GM23338 (cell line): ENCODE measurements at regions not wholly inside any gene's neighbourhood (a gene's known extent, or its start where the extent isn't known, plus 50 kb on each side); places are given as distances from the start of the nearest gene placed in this dataset.

Experiments
- ATAC-seq: fragments of 200-7000 bp; cut with Tn5 transposase; 3 replicates; pipeline ENCODE4 v1.9.1; 2020
- DNase-seq: peaks from one replicate; pipeline ENCODE4 v3.0.0-alpha.2; 2015; ENCODE audit warnings: low spot score
- H2AFZ ChIP-seq: fragments of 200-600 bp; sonication (generic); 2 replicates; pipeline ENCODE4 v1.8.0; 2016; ENCODE audit warnings: antibody characterized with exemption, mild to moderate bottlenecking, moderate library complexity
- H3F3A ChIP-seq: fragments of 200-600 bp; sonication (generic); replicated peaks from 2 replicates; pipeline ENCODE4 v1.8.0; 2017; ENCODE audit warnings: antibody characterized with exemption, mixed run types, low read depth
- H3K27ac ChIP-seq: fragments of 200-600 bp; sonication (generic); 2 replicates; pipeline ENCODE4 v1.6.1; 2016; ENCODE audit warnings: low read depth
- H3K27me3 ChIP-seq: fragments of 200-600 bp; sonication (generic); 2 replicates; pipeline ENCODE4 v1.8.0; 2016; ENCODE audit warnings: mild to moderate bottlenecking, mixed run types, moderate library complexity; ENCODE audit not compliant: insufficient read depth
- H3K36me3 ChIP-seq: fragments of 200-600 bp; sonication (generic); 2 replicates; pipeline ENCODE4 v1.8.0; 2016; ENCODE audit warnings: mild to moderate bottlenecking; ENCODE audit not compliant: insufficient read depth
- H3K4me1 ChIP-seq: fragments of 200-600 bp; sonication (generic); 2 replicates; pipeline ENCODE4 v1.8.0; 2016; ENCODE audit warnings: mild to moderate bottlenecking, moderate library complexity; ENCODE audit not compliant: insufficient read depth
- H3K4me2 ChIP-seq: fragments of 200-600 bp; sonication (generic); 2 replicates; pipeline ENCODE4 v1.7.1; 2017; ENCODE audit warnings: mixed run types
- H3K4me3 ChIP-seq: fragments of 200-600 bp; sonication (generic); 2 replicates; pipeline ENCODE4 v1.6.1; 2016; ENCODE audit warnings: mixed run types
- H3K79me2 ChIP-seq: fragments of 200-600 bp; sonication (generic); replicated peaks from 2 replicates; pipeline ENCODE4 v1.8.0; 2017; ENCODE audit warnings: mild to moderate bottlenecking; ENCODE audit not compliant: insufficient read depth
- H3K9me2 ChIP-seq: fragments of 200-600 bp; sonication (generic); 2 replicates; pipeline ENCODE4 v1.8.0; 2017; ENCODE audit not compliant: insufficient read depth
- H4K20me1 ChIP-seq: fragments of 200-600 bp; sonication (generic); replicated peaks from 2 replicates; pipeline ENCODE4 v1.8.0; 2017; ENCODE audit warnings: mild to moderate bottlenecking; ENCODE audit not compliant: insufficient read depth
- H3K27ac Mint-ChIP-seq: 2 replicates; pipeline ENCODE4 v1.8.0; 2020; ENCODE audit warnings: inconsistent platforms, mild to moderate bottlenecking, moderate library complexity, mixed read lengths
- H3K27me3 Mint-ChIP-seq: 3 replicates; pipeline ENCODE4 v1.8.0; 2022; ENCODE audit warnings: low read depth, mild to moderate bottlenecking, moderate library complexity, mixed read lengths, inconsistent platforms; ENCODE audit not compliant: insufficient read depth, poor library complexity
- H3K36me3 Mint-ChIP-seq: 3 replicates; pipeline ENCODE4 v1.8.0; 2021; ENCODE audit warnings: low read depth, mild to moderate bottlenecking, inconsistent platforms, moderate library complexity, mixed read lengths
- H3K4me1 Mint-ChIP-seq: 3 replicates; pipeline ENCODE4 v1.8.0; 2020; ENCODE audit warnings: mild to moderate bottlenecking, inconsistent platforms, mixed read lengths
- H3K4me3 Mint-ChIP-seq: 3 replicates; pipeline ENCODE4 v1.8.0; 2021; ENCODE audit warnings: moderate library complexity, mild to moderate bottlenecking, inconsistent platforms, mixed read lengths
- H3K9me3 Mint-ChIP-seq: 3 replicates; pipeline ENCODE4 v1.8.0; 2020; ENCODE audit warnings: moderate library complexity, mild to moderate bottlenecking, inconsistent platforms, mixed read lengths
- CREB1 ChIP-seq: fragments of 250-450 bp; sonication (Bioruptor Pico); IDR thresholded peaks from 2 replicates; pipeline ENCODE4 v1.5.0; 2020; ENCODE audit warnings: low read depth, mild to moderate bottlenecking, moderate library complexity
- ETS1 ChIP-seq: IDR thresholded peaks from 2 replicates; pipeline ENCODE4 v1.6.1; 2016; ENCODE audit warnings: antibody characterized with exemption
- EZH2 ChIP-seq: fragments of 200-600 bp; sonication (generic); IDR thresholded peaks from one replicate; pipeline ENCODE4 v1.8.0; 2017; ENCODE audit warnings: antibody characterized with exemption, mild to moderate bottlenecking, low read depth; ENCODE audit not compliant: unreplicated experiment
- EZH2phosphoT487 ChIP-seq: fragments of 200-600 bp; sonication (generic); IDR thresholded peaks from one replicate; pipeline ENCODE4 v1.8.1; 2018; ENCODE audit warnings: antibody characterized with exemption; ENCODE audit not compliant: unreplicated experiment
- JUNB ChIP-seq: IDR thresholded peaks from one replicate; pipeline ENCODE4 v1.6.1; 2016; ENCODE audit warnings: antibody characterized with exemption; ENCODE audit not compliant: unreplicated experiment
- NANOG ChIP-seq: IDR thresholded peaks from 2 replicates; pipeline ENCODE4 v1.6.1; 2016; ENCODE audit warnings: antibody characterized with exemption, borderline replicate concordance
- POLR2AphosphoS5 ChIP-seq: IDR thresholded peaks from 2 replicates; pipeline ENCODE4 v1.6.1; 2016; ENCODE audit warnings: antibody characterized with exemption, low read depth
- STAT1 ChIP-seq: IDR thresholded peaks from one replicate; pipeline ENCODE4 v1.6.1; 2016; ENCODE audit warnings: antibody characterized with exemption; ENCODE audit not compliant: unreplicated experiment
- ZNF114 ChIP-seq: fragments of 250-450 bp; sonication (Bioruptor Pico); IDR thresholded peaks from 2 replicates; pipeline ENCODE4 v1.5.0; 2020; ENCODE audit warnings: mild to moderate bottlenecking, moderate library complexity
- ZNF331 ChIP-seq: fragments of 250-450 bp; sonication (Bioruptor Pico); IDR thresholded peaks from 2 replicates; pipeline ENCODE4 v1.5.0; 2020; ENCODE audit warnings: low read depth, mild to moderate bottlenecking, moderate library complexity
- TF ChIP-seq, protein P1 (sequence below), 2 experiments: fragments of 200-600 bp in 1 of 2; sonication (generic) in 1 of 2; conservative IDR thresholded peaks; 2 replicates each; pipeline versions ENCODE4 v1.5.1 to v1.6.1; 2016 to 2017; ENCODE audit warnings: antibody characterized with exemption in 2 of 2, low read depth in 2 of 2, mild to moderate bottlenecking in 2 of 2, moderate library complexity in 1 of 2
- TF ChIP-seq, protein P2 (sequence below): IDR thresholded peaks from one replicate; pipeline ENCODE4 v1.6.1; 2018; ENCODE audit warnings: antibody characterized with exemption; ENCODE audit not compliant: unreplicated experiment

DNA sequence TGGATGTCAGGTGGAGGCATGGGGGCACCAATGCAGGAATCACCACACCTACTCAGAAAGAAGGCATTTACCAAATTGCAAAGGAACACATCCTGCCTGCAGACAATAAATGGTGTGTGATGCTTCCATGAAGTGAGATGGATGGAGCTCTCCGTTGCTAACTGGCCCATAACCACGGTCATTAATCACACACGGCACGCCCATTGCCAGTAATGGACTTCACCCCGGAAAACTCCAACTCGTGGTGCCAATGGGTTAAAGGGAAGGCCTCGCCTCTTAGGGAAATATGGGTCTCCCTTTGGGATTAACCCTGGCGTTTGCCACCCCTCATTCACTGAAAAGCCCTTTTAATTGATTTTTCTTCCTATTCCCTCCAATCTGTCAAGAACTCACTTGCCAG lies 443.1 kb upstream of the DAB1 start:
- Histone ChIP-seq H3K36me3 (no peaks in the 10 kb centered on the region), H2AFZ (no peak overlapping the region), H3F3A (no peaks in the 10 kb centered on the region), H3K4me3 (no peak overlapping the region), H3K27me3 (no peaks in the 10 kb centered on the region), H3K79me2 (no peaks in the 10 kb centered on the region), H3K4me1 (no peaks in the 10 kb centered on the region), H4K20me1 (no peaks in the 10 kb centered on the region), H3K4me2 (no peak overlapping the region), H3K27ac (no peak overlapping the region), H3K9me2 (no peaks in the 10 kb centered on the region)
- no peaks in the 10 kb centered on the region for H3K9me3 Mint-ChIP-seq
- H3K27ac Mint-ChIP-seq = no peak overlapping the region
- ATAC-seq (no peak), DNase-seq (no peak)
- 0 out of 3 replicates have a peak, but pooled peaks cover 4% of the 10 kb centered on the region for H3K4me1 Mint-ChIP-seq
- TF ChIP-seq STAT1 (no peak), CREB1 (CRISPR knock-in tag) (no peak), ZNF114 (CRISPR knock-in tag) (no peak), POLR2AphosphoS5 (no peak), ZNF331 (CRISPR knock-in tag) (no peak), JUNB (no peak)
- TF ChIP-seq, protein P1, sequence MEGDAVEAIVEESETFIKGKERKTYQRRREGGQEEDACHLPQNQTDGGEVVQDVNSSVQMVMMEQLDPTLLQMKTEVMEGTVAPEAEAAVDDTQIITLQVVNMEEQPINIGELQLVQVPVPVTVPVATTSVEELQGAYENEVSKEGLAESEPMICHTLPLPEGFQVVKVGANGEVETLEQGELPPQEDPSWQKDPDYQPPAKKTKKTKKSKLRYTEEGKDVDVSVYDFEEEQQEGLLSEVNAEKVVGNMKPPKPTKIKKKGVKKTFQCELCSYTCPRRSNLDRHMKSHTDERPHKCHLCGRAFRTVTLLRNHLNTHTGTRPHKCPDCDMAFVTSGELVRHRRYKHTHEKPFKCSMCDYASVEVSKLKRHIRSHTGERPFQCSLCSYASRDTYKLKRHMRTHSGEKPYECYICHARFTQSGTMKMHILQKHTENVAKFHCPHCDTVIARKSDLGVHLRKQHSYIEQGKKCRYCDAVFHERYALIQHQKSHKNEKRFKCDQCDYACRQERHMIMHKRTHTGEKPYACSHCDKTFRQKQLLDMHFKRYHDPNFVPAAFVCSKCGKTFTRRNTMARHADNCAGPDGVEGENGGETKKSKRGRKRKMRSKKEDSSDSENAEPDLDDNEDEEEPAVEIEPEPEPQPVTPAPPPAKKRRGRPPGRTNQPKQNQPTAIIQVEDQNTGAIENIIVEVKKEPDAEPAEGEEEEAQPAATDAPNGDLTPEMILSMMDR (conservative IDR thresholded peaks at IDR 0.05; ENCODE audit: low read depth in 2 of 2) = no peak
- no peaks in the 10 kb centered on the region for H3K36me3 Mint-ChIP-seq
- peaks cover 2% of the 10 kb centered on the region for H3K27me3 Mint-ChIP-seq
- no peak overlapping the region for H3K4me3 Mint-ChIP-seq

- H3K4me1 Mint-ChIP-seq = peaks cover 17% of the 10 kb centered on the region
- no peaks in the 10 kb centered on the region for H3K36me3 Mint-ChIP-seq
- Histone ChIP-seq H3K9me2 (no peaks in the 10 kb centered on the region), H3K4me1 (peaks cover 12% of the 10 kb centered on the region), H3K27ac (no peak overlapping the region), H3F3A (no peaks in the 10 kb centered on the region; the same call in 1 of the 2 replicates), H3K4me3 (no peak overlapping the region), H3K4me2 (no peak overlapping the region), H3K36me3 (no peaks in the 10 kb centered on the region), H4K20me1 (no peaks in the 10 kb centered on the region), H3K79me2 (no peaks in the 10 kb centered on the region), H3K27me3 (no peaks in the 10 kb centered on the region), H2AFZ (no peak overlapping the region)
- H3K27me3 Mint-ChIP-seq = peaks cover 2% of the 10 kb centered on the region
- no peak for DNase-seq
- H3K9me3 Mint-ChIP-seq = no peaks in the 10 kb centered on the region
- no peak for ATAC-seq
- no peak overlapping the region for H3K27ac Mint-ChIP-seq
- H3K4me3 Mint-ChIP-seq = no peak overlapping the region
- no peak for TF ChIP-seq JUNB
- TF ChIP-seq CREB1 (CRISPR knock-in tag) = no peak
- TF ChIP-seq EZH2 = no peak
- no peak for TF ChIP-seq NANOG
- TF ChIP-seq, protein P2, sequence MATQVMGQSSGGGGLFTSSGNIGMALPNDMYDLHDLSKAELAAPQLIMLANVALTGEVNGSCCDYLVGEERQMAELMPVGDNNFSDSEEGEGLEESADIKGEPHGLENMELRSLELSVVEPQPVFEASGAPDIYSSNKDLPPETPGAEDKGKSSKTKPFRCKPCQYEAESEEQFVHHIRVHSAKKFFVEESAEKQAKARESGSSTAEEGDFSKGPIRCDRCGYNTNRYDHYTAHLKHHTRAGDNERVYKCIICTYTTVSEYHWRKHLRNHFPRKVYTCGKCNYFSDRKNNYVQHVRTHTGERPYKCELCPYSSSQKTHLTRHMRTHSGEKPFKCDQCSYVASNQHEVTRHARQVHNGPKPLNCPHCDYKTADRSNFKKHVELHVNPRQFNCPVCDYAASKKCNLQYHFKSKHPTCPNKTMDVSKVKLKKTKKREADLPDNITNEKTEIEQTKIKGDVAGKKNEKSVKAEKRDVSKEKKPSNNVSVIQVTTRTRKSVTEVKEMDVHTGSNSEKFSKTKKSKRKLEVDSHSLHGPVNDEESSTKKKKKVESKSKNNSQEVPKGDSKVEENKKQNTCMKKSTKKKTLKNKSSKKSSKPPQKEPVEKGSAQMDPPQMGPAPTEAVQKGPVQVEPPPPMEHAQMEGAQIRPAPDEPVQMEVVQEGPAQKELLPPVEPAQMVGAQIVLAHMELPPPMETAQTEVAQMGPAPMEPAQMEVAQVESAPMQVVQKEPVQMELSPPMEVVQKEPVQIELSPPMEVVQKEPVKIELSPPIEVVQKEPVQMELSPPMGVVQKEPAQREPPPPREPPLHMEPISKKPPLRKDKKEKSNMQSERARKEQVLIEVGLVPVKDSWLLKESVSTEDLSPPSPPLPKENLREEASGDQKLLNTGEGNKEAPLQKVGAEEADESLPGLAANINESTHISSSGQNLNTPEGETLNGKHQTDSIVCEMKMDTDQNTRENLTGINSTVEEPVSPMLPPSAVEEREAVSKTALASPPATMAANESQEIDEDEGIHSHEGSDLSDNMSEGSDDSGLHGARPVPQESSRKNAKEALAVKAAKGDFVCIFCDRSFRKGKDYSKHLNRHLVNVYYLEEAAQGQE = no peak
- no peak for TF ChIP-seq POLR2AphosphoS5
- no peak for TF ChIP-seq ZNF331 (CRISPR knock-in tag)
- TF ChIP-seq EZH2phosphoT487 = no peak
- TF ChIP-seq STAT1 = no peak
- TF ChIP-seq ETS1 = no peak
- TF ChIP-seq ZNF114 (CRISPR knock-in tag) = no peak
- TF ChIP-seq, protein P1 (conservative IDR thresholded peaks at IDR 0.05; ENCODE audit: low read depth in 2 of 2) = no peak
Measured at GRCh38 chr1:57860931-57861565, 437.2 kb upstream of the DAB1 start.
